ENCODE measurements at regions not wholly inside any gene's neighbourhood (a gene's known extent, or its start where the extent isn't known, plus 50 kb on each side); places are given as distances from the start of the nearest gene placed in this dataset.

DNA sequence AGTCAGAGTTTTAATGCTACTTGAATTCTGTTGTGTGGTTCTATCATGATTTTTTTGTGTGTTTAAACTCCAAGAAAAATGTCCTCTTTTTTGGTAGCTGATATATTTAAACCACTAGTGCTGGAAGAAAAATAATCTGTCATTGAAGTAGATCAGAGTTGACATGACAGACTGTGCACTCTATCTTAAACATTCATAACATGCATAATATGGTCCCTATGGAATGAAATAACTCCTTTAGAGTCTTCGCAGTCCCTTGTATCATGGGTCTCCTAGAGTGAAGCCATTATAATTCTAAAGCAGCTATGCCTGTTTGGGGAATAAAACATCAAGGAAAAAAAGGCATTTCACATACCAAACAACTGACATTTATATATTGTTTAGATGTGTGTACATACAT, 282.7 kb upstream of the CITED2 start:
- TF ChIP-seq, protein P1, sequence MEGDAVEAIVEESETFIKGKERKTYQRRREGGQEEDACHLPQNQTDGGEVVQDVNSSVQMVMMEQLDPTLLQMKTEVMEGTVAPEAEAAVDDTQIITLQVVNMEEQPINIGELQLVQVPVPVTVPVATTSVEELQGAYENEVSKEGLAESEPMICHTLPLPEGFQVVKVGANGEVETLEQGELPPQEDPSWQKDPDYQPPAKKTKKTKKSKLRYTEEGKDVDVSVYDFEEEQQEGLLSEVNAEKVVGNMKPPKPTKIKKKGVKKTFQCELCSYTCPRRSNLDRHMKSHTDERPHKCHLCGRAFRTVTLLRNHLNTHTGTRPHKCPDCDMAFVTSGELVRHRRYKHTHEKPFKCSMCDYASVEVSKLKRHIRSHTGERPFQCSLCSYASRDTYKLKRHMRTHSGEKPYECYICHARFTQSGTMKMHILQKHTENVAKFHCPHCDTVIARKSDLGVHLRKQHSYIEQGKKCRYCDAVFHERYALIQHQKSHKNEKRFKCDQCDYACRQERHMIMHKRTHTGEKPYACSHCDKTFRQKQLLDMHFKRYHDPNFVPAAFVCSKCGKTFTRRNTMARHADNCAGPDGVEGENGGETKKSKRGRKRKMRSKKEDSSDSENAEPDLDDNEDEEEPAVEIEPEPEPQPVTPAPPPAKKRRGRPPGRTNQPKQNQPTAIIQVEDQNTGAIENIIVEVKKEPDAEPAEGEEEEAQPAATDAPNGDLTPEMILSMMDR (IDR thresholded peaks at IDR 0.05; ENCODE audit: borderline replicate concordance, control extremely low read depth, extremely low read depth, insufficient read depth, missing control alignments), result no peak
- in situ Hi-C loops (cut with MboI; ENCODE audit: low sequenced_read_pairs, unreplicated experiment), result no loop called here
- DNase-seq (ENCODE audit: low spot score), result no peak

DNA sequence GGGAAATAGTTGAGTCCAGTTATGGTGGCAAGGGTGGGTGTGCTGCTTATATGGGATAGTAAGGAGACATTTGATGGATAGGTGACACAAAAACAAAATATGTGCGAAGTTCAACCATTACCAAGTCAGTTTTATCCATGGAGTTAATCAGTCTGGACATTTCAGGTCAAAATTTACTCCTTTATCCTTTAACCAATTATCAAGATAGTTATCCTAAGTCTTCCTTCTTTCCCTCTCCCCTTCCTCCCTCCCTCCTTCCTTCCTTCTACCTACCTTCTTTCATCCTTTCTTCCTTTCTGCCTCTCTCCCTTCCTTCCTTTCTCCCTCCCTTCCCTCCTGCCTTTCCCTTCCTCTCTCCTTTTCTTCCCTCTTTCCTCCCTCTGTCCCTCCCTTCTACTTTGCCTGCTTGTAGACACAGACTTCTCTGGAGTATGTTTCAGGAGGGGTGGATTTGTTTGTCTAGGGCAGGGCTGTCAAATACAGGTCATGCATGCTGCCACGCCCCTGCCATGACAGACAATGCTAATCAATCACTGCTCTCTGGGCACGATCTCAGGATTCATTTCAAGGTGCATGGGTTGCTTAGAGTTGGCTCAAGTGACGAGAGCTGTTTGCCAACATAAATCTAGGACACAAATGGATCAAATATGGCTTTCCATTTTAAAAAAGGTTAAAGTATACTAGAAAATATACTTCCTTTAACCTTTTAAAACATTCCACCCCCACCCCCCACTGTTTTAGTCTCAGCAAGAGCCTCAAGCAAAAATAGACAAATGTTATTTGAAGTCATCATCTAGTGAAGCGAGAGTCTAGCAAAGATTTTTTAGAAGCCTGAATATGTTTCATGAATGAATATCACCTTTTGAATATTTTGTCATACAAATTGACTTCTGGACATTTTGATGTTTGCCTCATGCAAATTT, 281.6 kb upstream of the CITED2 start:
- TF ChIP-seq, protein P1 (IDR thresholded peaks at IDR 0.05; ENCODE audit: borderline replicate concordance, control extremely low read depth, extremely low read depth, insufficient read depth, missing control alignments), result no peak
- in situ Hi-C loops (cut with MboI; ENCODE audit: low sequenced_read_pairs, unreplicated experiment), result no loop called here
- no peak for DNase-seq (ENCODE audit: low spot score)

- DNase-seq (ENCODE audit: low spot score), result no peak
- TF ChIP-seq, protein P1 (IDR thresholded peaks at IDR 0.05; ENCODE audit: borderline replicate concordance, control extremely low read depth, extremely low read depth, insufficient read depth, missing control alignments), result no peak
- in situ Hi-C loops (cut with MboI; ENCODE audit: low sequenced_read_pairs, unreplicated experiment), result no loop called here
These were observed 280.7 kb upstream of the CITED2 start for GRCh38 chr6:139654888-139655782.

DNA sequence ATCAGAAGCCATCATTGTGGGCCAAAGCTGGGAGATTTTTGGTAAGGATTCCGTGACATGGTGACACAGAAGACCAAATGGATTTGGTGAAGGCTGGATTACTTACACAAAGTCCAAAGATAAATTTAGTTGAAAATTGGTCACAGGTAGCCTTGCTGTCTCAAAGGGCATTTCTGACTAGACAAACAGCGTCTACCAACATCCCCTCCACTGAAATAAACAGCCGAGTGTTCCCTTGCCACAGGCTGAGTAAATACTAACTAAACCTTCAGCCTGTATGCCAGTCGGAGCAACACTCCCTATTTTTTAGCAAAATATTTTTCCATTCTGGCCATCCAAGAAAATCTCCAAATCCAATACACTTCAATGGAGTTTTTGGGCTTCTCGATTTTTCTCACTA, 279.9 kb upstream of the CITED2 start:
- in situ Hi-C loops (cut with MboI; ENCODE audit: low sequenced_read_pairs, unreplicated experiment), result no loop called here
- TF ChIP-seq, protein P1 (IDR thresholded peaks at IDR 0.05; ENCODE audit: borderline replicate concordance, control extremely low read depth, extremely low read depth, insufficient read depth, missing control alignments), result no peak
- DNase-seq (ENCODE audit: low spot score), result no peak

- DNase-seq (ENCODE audit: low spot score), result no peak
- in situ Hi-C loops (cut with MboI; ENCODE audit: low sequenced_read_pairs, unreplicated experiment), result no loop called here
- TF ChIP-seq, protein P1 (IDR thresholded peaks at IDR 0.05; ENCODE audit: borderline replicate concordance, control extremely low read depth, extremely low read depth, insufficient read depth, missing control alignments), result no peak
These were observed 278.7 kb upstream of the CITED2 start for GRCh38 chr6:139653111-139653510.

- DNase-seq (ENCODE audit: low spot score), result no peak
- in situ Hi-C loops (cut with MboI; ENCODE audit: low sequenced_read_pairs, unreplicated experiment), result no loop called here
These were observed 276.5 kb upstream of the CITED2 start for GRCh38 chr6:139650941-139651340.

More at GRCh38 chr6:139650941-139651340, 276.5 kb upstream of the CITED2 start:
- TF ChIP-seq, protein P1 (IDR thresholded peaks at IDR 0.05; ENCODE audit: borderline replicate concordance, control extremely low read depth, extremely low read depth, insufficient read depth, missing control alignments), result no peak
